Activated T-cell treated with anti-CD3 and anti-CD28 coated beads for 4 hours (primary cell): ENCODE measurements at regions not wholly inside any gene's neighbourhood (a gene's known extent, or its start where the extent isn't known, plus 50 kb on each side); places are given as distances from the start of the nearest gene placed in this dataset.
A peak's percentile ranks its signal among the peaks of the same experiment; 100 is the strongest.

ENCODE experiments used
- DNase-seq: peaks from one replicate; pipeline ENCODE4 v3.0.0-alpha.2; 2020

GRCh38 chr3:111359261-111360030, 182.6 kb upstream of the CD96 start:
- DNase-seq, result no peak

GRCh38 chr3:111362381-111363009, 179.5 kb upstream of the CD96 start:
- DNase-seq, result no peak

- DNase-seq, result no peak
These were observed 175.5 kb upstream of the CD96 start for GRCh38 chr3:111366515-111366914.

- no peak for DNase-seq
These were observed 173.9 kb upstream of the CD96 start for GRCh38 chr3:111368056-111368455.

GRCh38 chr3:111369958-111370357, 172.0 kb upstream of the CD96 start:
- DNase-seq, result no peak

- DNase-seq, result no peak
These were observed 168.8 kb upstream of the CD96 start for GRCh38 chr3:111373239-111373638.

- no peak for DNase-seq
These were observed 168.1 kb upstream of the CD96 start for GRCh38 chr3:111373861-111374260.

- no peak for DNase-seq
These were observed 156.0 kb upstream of the CD96 start for GRCh38 chr3:111385971-111386495.

GRCh38 chr3:111392894-111393398, 149.1 kb upstream of the CD96 start:
- peak; percentile 9 for DNase-seq

GRCh38 chr3:111412656-111413055, 129.3 kb upstream of the CD96 start:
- no peak for DNase-seq

GRCh38 chr3:111414531-111414930, 127.5 kb upstream of the CD96 start:
- no peak for DNase-seq

GRCh38 chr3:111415018-111415417, 127.0 kb upstream of the CD96 start:
- no peak for DNase-seq

- DNase-seq, result no peak
These were observed 123.6 kb upstream of the CD96 start for GRCh38 chr3:111418391-111418790.

GRCh38 chr3:111428301-111428700, 113.7 kb upstream of the CD96 start:
- DNase-seq, result no peak

- no peak for DNase-seq
These were observed 106.9 kb upstream of the CD96 start for GRCh38 chr3:111434941-111435622.

GRCh38 chr3:111438283-111438682, 103.7 kb upstream of the CD96 start:
- no peak for DNase-seq

GRCh38 chr3:111454551-111454950, 87.4 kb upstream of the CD96 start:
- DNase-seq, result no peak

GRCh38 chr3:111465081-111465670, 76.8 kb upstream of the CD96 start:
- no peak for DNase-seq

- DNase-seq, result no peak
These were observed 72.0 kb upstream of the CD96 start for GRCh38 chr3:111470032-111470431.

- no peak for DNase-seq
These were observed 70.2 kb upstream of the CD96 start for GRCh38 chr3:111471831-111472230.

GRCh38 chr3:111472556-111472955, 69.4 kb upstream of the CD96 start:
- no peak for DNase-seq

- no peak for DNase-seq
These were observed 68.4 kb upstream of the CD96 start for GRCh38 chr3:111473550-111473949.

- DNase-seq, result no peak
These were observed 65.3 kb upstream of the CD96 start for GRCh38 chr3:111476701-111477100.
